HG03097 (cell line): ENCODE measurements at regions not wholly inside any gene's neighbourhood (a gene's known extent, or its start where the extent isn't known, plus 50 kb on each side); places are given as distances from the start of the nearest gene placed in this dataset.

Experiments used
- ATAC-seq: cut with Tn5 transposase; IDR thresholded peaks from one replicate; pipeline ENCODE4 v1.9.1; 2021; ENCODE audit not compliant: unreplicated experiment, low FRiP score

DNA sequence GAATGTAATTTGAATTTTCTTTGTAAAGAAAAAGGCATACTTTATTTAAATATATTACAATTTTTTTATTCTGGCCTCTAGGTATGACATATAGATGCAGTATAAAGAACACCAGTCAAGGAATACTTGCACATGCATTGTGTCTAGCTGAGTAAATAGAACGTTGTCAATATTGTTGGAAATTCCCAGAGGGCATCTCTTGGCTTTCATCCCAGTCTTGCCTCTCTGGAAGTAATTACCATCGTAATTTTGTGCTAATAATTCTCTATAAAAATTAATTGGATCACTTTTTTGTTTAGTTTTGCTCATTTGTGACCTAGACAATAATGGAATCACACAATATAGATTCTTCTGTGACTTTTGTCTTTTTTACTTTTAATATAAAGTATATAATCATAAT, 1052.3 kb upstream of the CELF2 start:
- no peak for ATAC-seq

DNA sequence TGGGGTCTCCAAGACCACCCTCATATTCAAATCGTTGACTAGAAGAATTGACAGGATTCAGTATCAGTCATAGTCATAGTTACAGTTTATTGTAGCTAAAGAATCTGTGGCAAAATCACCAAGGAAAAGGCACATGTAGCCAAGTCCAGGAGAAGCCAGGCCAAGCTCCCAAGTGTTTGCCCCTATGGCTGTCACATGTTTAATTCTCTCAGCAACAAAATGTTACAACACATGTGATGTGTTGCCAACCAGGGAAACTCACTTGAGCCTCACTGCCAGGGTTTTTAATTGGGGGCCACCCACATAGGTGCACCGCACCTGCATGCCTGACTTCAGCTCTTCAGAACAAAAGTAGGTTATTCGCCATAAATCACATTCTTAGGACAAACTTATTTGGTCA, 1030.9 kb upstream of the CELF2 start:
- no peak for ATAC-seq

DNA sequence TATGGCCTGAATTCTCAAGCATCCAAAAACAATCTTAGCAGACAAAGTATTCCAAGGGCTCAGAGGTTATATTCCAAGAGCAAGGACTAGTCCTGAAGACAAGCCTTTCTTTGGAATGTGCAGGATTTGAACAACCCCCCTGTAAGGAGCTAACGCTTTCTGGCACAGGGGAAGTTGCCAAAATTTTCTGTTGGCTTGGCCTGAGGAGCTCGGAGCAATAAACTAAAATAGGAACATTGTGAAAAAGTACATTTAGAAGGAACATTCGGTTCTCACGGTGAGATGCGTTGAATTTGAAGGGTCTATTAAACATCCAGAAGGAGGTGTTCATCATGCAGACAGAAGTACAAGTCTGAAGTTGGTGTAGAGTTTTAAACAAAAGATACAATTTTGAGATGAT, 1030.5 kb upstream of the CELF2 start:
- ATAC-seq: no peak

DNA sequence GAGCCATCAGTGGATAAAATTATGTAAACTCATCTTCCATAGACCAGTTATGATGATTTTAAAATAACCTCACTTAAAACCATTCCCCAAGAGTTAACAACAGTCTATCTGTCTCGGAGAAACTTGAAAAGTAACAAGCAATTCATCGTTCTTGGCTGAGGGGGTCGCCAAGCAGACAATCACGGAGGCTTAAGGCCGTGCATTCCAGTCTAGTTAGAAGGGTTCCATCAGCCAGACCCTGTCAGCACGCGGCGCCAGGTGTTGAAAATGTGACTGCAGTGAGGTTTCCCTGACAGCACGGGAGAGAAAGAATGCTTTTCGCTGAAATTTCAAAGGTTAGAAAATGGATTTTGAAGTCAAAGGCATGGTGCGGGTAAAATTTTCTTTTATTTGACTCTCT, 1025.0 kb upstream of the CELF2 start:
- ATAC-seq: no peak

DNA sequence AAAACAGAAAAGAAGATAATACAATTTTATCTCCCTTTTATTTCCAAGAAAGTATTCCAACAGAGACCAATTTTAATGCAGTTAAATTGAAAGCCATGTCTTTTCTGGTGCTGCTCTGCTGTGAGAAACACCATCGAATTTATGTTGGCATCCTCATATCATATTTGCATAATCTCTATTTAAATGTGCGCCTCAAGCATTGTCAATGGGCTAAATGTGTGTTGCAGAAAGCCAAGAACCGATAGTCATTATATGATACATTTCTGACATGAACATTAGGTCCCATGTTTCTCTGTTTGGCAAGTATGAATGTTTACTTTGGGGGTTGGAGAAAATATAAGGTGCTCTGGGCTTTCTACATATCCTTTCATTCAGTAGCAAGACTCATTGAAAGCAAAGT, 1023.5 kb upstream of the CELF2 start:
- ATAC-seq: no peak

DNA sequence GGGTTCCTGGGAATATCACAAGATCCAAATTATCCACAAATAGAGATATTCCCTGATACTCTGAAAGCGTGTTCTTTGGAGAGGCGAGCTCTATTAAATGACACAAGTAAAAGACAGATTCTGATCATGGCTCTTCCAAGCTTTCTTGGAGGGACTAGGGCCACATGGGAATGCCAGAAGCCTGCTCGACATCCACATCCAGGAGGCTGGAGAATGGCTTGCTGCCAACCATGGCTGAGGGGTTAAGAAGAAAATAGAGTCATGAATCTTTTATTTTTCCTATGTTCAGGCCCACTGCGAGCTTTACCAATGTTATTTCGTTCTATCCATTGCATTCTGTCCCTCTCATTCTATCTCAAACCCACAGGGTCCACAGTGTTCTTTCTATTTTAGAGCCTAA, 1018.0 kb upstream of the CELF2 start:
- no peak for ATAC-seq

DNA sequence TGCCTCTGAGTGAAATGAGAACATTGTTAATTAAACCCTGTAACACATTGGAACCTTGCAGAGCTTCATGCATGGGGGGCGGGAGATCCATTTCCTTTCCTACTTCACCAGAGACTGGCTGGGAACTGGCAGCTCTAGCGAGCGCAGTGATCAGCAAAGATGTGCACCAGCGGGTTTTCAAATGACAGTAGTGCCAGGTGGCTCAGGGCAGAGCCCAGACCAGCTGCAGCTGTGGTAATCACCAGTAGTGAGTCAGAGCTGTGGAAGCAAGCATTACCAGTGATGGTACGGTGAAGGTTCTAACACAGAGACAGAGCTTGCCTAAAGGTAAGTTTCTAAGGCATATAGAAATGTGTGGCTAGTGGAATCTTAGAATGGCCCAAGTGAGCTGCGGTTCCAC, 1009.7 kb upstream of the CELF2 start:
- no peak for ATAC-seq

DNA sequence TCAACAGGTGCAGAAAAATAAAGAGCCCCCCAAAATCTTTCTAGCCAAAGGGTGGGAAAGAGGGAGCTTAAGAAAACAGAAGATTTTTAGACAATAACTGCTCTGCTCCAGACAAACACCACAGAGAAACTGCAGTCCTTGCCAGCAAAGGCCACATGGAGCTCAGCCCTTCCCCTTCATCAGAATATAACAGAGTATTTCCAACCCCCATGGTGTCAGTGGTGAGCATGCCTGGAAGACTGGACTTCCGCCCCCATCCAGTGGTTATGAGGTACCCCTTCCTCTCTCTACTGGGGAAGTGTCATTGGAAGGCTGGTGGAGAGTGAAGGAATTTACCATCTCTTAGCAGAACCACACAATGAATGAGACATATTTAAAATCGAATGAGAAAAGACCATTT, 1007.3 kb upstream of the CELF2 start:
- no peak for ATAC-seq

DNA sequence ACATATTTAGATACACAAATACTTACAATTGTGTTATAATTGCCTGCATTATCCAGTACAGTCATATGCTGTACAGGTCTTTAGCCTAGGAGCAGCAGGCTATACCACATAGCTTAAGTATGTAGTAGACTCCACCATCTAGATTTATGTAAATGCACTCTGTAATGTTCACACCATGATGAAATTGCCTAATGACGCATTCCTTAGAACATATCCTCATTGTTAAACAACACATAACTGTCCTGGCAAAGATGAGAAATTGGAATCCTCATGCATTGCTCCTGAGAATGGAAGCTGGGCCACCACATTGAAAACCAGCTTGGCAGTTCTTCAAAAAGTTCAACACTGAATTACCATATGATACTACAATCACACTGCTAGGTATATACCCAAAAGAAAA, 1002.8 kb upstream of the CELF2 start:
- ATAC-seq: no peak

DNA sequence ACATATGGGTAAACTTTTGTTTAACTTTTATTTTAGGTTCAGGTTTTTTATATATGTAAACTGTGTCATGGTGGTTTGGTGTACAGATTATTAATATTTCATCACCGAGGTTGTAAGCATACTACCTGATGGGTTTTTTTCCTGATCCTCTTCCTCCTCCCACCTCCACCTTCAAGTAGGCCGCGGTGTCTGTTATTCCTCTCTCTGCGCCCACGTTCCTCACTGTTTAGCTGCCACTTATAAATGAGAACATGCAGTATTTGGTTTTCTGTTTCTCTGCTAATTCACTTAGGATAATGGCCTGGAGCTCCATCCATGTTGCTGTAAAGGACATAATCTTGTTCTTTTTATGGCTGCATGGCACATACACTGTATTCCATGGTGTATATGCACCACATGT, 1000.0 kb upstream of the CELF2 start:
- ATAC-seq: no peak

DNA sequence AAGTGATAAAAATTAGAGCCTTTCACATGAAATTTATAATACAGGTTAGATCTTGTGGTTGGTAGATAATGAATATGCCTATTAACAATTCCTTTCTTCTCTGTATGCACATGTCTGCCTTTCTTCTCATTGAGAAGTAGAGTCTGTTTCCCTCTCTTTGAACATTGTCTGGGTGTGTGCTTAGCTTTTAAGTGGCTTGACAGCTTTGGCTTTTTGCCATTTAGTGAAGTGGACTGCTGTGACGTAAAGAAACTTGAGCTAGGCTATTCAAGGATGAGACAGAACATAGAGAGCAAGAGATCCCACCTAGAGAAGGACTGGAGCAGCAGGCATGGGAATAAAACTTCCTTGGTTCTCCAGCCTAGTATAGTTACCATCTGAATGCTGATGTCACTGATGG, 996.7 kb upstream of the CELF2 start:
- no peak for ATAC-seq

DNA sequence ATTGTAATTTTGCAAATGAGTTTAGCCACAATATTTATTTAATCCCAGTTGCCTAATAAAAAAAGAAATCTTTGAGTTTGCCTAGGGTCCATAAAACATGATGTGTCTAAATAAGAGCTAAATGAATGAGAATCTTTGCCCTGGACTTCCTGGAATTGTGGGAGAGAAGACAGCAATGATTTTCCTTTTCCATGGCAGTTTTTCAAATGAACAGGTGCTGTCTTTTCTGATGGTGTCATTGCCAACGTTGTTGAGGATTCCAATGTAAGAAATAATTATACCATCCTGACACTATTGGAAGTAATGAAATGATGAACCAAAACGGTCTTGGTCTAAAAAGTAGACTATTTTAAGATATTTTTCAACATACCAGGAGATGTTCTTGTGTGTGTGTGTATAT, 984.7 kb upstream of the CELF2 start:
- ATAC-seq: no peak

DNA sequence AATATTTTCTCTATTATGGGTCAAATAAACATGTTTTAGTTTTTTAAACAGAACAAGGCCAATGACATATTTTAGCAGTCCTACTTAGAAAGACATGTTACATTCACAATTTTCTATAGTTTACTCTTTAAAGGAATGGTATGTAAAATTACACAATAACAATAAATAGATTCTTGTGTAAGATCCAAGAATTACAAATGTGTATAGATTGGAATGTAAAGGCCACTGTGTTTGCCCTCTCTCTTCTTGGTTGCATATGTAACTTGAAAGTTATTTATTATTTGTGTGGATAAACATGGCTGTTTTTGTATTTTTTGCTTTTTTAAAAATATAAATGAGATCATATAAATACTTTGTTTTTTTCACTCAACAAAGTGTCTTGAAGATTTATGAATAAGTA, 979.3 kb upstream of the CELF2 start:
- ATAC-seq: no peak

DNA sequence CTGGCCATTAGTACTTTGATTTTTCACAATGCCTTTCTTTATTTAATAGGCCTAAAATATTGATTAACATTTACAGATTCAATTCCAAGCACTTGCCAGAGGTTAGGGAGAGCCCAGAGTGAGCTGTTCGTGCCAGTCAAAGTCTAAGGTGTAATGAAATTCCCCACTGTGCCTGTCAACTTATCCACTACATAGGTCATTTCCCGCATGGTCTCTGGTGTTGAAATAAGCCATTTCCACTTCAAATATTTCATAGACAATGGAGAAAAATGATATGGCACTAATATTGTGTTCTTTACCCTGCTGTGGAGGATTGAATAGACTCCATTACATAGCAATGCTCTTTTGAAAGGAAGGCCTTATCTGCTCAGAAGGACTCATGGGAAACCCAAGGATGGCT, 978.1 kb upstream of the CELF2 start:
- ATAC-seq: no peak

DNA sequence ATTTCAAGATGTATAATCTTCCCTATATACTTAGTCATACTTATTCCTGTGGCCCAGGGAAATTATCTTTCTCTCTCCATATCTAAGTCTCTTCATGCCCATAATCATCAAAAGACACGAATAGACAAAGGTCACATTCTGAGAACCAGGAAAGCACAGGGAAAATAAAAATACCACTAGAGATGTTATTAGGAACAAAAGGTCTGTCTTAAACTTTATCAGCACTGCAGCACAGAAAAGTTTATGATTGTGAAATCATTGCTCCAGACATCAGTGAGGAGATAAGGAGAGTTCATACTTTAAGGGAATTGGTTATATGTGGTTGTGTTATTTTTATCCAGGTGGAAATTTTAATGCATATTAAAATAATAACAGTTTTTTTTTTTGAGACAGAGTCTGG, 974.6 kb upstream of the CELF2 start:
- ATAC-seq: no peak

DNA sequence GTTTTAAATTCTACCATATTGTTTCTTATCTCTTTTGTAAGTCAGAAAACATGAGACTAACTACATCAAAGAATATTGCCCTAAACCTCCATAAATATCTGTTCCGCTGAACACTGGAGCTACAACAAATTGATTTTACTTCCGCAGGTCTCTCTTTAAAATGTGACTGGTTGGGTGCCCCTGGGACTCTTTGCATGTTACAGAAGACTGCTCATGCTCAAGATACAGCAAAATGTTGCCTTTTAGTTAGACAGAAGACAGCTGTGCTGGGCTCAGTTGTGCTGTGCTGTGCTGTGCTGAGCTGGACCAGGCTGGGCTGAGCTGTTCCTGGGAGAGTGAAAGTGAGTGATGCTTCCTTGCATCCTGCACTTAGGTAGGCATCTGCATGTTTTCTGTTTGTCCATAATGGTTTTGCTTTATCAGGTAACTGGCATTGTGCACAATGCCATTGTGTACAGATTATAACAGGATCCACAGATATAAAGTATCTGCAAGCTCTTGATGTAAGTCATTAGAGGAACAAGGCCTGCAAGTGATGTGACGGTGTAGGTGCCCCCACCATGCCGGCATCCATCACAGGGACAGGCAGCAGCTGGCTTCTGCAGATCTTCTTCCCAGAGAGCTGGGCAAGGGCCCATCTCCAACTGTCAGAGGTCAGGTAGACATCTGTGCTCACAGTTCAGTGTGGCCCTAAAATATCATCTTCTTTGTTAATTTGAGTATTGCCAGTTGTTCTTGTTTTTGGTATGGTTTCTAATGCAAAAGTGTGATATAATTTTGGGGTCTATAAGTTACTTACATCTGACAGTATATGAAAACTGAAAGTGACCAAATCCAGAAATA, 972.5 kb upstream of the CELF2 start:
- ATAC-seq: no peak

DNA sequence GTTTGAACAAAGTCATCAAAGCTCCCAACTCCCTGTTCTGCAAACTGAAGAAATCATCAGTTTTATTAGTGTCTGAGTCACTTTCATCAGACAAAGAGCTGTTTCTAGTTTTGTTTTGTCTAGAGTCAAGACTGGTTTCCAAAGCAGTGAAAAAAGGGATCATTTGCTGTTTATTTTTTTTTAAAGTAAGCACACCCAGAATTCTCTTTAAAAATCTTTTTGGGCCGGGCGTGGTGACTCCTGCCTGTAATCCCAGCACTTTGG, 972.0 kb upstream of the CELF2 start:
- ATAC-seq: no peak

DNA sequence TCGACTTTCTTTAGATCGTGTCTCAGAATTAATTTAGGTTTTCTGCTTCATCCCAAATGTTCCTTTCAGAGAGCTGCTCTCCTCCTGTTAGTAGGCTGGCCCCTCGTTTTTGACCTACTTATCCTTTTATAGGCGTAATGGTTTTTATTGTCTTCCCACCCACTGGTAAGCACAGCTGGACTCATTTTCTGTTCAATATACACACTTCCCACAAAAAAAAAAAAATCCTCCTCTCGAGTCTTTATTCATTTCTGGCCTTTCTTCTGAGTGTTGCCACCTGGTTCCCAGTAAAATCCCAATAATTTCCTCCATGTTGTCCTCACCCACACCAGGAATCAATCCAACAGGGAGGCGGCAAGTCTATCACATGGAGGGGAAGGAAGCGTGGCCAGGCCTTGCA, 970.2 kb upstream of the CELF2 start:
- no peak for ATAC-seq

DNA sequence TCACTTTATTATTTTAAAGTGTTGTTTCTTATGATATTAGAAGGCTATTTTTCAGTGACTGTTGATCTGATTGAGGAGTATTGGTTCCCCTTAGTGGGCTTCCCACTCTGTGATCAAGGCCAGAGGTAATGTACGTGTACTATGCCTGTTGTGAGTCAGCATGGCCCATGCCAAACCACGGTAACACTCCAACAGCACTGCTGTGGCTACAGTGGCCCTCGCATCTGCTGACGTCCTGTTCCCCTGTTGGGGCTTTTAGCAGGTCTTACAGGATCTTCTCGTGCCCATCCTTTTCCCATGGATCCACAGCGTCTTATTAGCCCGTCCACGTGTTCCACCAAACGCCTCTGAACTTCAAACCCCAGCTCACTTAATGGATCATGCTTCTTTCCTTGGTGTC, 964.6 kb upstream of the CELF2 start:
- no peak for ATAC-seq

DNA sequence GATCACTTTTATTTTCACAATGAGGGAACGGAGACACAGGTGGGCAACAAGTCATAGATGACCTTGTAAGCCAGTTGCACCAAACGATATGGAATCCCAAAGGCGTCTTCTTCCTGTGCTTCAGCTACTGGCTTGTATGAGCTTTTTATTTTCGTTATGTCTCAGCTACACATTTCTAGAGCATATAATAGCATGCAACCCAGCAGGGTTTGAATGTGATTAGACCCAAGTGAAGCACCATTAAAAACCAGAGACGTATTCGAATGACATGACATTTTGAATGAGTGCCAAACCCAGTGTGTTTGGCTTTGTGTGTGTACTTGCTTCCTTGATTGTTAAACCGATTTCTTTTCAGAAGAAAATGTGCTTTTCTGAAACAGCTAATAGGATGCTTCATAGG, 963.2 kb upstream of the CELF2 start:
- ATAC-seq: no peak

DNA sequence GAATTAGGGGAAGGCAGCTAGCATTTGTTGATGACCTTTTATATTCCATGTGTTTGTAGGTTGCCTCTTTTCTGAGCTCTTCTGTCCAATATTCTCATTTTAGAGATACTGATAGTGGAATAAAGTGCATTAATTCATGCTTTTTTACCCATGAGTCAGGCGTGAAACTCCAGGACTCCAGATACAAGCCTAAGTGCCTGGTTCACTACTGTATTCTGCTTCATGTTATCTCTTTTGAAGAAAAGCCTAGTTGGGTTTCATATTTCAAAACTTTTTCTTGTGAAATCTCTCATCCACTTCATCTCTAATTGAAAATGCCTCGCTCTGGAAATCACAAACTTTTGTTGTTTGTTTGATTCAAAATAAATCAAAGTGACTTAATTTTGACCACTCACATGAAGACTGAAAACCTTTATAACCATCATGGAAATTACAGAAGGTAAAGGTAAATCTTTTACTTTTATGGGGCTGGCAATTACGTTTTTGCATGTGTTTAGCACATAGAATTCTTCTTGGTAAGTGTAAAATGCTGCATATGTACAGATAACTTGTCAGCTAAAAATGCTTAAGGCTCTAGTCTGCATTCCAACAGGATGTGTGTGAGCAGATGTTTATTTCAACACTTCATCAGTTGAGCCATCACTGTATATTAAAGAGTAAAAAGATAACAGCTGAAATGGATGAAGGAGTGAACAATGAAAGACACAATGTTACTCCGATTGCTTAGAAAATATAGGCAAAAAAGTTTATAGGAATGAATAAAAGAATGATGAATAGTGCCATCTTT, 961.8 kb upstream of the CELF2 start:
- no peak for ATAC-seq

DNA sequence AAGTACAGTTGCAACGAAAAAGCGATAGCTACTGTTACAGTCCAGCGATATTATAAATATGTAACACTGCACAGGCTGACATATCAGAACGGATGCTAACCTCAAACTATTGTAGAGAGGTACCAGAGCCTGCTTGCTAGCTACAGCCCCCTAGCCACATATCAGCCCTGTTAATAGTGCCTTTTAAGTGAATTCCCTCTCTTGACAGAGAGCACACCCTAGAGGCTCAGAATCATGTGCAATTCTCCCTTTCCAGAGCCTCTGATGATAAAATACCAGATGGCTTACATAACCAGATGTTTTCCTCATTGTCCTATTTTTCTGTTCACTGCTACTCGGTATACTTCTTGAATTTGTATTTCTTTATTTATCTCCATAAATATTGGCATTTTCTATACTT, 960.7 kb upstream of the CELF2 start:
- ATAC-seq: no peak
